ENCODE measurements at regions not wholly inside any gene's neighbourhood (a gene's known extent, or its start where the extent isn't known, plus 50 kb on each side); places are given as distances from the start of the nearest gene placed in this dataset.

GRCh38 chr15:35723120-35723847 is 177.3 kb upstream of the DPH6 start:
- no peak for FAIRE-seq

GRCh38 chr15:35723852-35724251 is 177.9 kb upstream of the DPH6 start:
- no peak for DNase-seq (ENCODE audit: insufficient read length, low spot score)
- peak; percentile 71 for FAIRE-seq

More at GRCh38 chr15:35723120-35723847, 177.3 kb upstream of the DPH6 start:
- no peak for DNase-seq (ENCODE audit: insufficient read length, low spot score)

GRCh38 chr15:35724626-35725025 is 178.7 kb upstream of the DPH6 start:
- no peak for DNase-seq (ENCODE audit: insufficient read length, low spot score)

GRCh38 chr15:35725353-35725752 is 179.4 kb upstream of the DPH6 start:
- FAIRE-seq (peak; percentile 40), DNase-seq (ENCODE audit: insufficient read length, low spot score) (peak; percentile 26)

More at GRCh38 chr15:35724626-35725025, 178.7 kb upstream of the DPH6 start:
- no peak for FAIRE-seq

- FAIRE-seq (no peak), DNase-seq (ENCODE audit: insufficient read length, low spot score) (no peak)
Measured at GRCh38 chr15:35727627-35728026, 181.7 kb upstream of the DPH6 start.

- no peak for FAIRE-seq
- no peak for DNase-seq (ENCODE audit: insufficient read length, low spot score)
Measured at GRCh38 chr15:35728219-35728940, 182.4 kb upstream of the DPH6 start.

- FAIRE-seq (no peak), DNase-seq (ENCODE audit: insufficient read length, low spot score) (no peak)
Measured at GRCh38 chr15:35736150-35736549, 190.2 kb upstream of the DPH6 start.

- FAIRE-seq: no peak
Measured at GRCh38 chr15:35737441-35737840, 191.5 kb upstream of the DPH6 start.

GRCh38 chr15:35738370-35738769 is 192.4 kb upstream of the DPH6 start:
- no peak for DNase-seq (ENCODE audit: insufficient read length, low spot score)

More at GRCh38 chr15:35737441-35737840, 191.5 kb upstream of the DPH6 start:
- DNase-seq (ENCODE audit: insufficient read length, low spot score): peak; percentile 10

GRCh38 chr15:35740761-35741160 is 194.8 kb upstream of the DPH6 start:
- FAIRE-seq (no peak), DNase-seq (ENCODE audit: insufficient read length, low spot score) (no peak)

More at GRCh38 chr15:35738370-35738769, 192.4 kb upstream of the DPH6 start:
- FAIRE-seq: peak; percentile 26

GRCh38 chr15:35741395-35741794 is 195.4 kb upstream of the DPH6 start:
- DNase-seq (ENCODE audit: insufficient read length, low spot score): no peak
- FAIRE-seq: no peak

- DNase-seq (ENCODE audit: insufficient read length, low spot score) (no peak), FAIRE-seq (no peak)
Measured at GRCh38 chr15:35741881-35742280, 195.9 kb upstream of the DPH6 start.

- no peak for DNase-seq (ENCODE audit: insufficient read length, low spot score)
- no peak for FAIRE-seq
Measured at GRCh38 chr15:35743321-35743720, 197.4 kb upstream of the DPH6 start.

- FAIRE-seq: no peak
- DNase-seq (ENCODE audit: insufficient read length, low spot score): no peak
Measured at GRCh38 chr15:35746121-35746520, 200.2 kb upstream of the DPH6 start.

GRCh38 chr15:35748105-35748504 is 202.1 kb upstream of the DPH6 start:
- no peak for FAIRE-seq

GRCh38 chr15:35750051-35750450 is 204.1 kb upstream of the DPH6 start:
- no peak for DNase-seq (ENCODE audit: insufficient read length, low spot score)
- no peak for FAIRE-seq

More at GRCh38 chr15:35748105-35748504, 202.1 kb upstream of the DPH6 start:
- DNase-seq (ENCODE audit: insufficient read length, low spot score): no peak

GRCh38 chr15:35751413-35752133 is 205.6 kb upstream of the DPH6 start:
- DNase-seq (ENCODE audit: insufficient read length, low spot score) (peak; percentile 46), FAIRE-seq (peak; percentile 74)

- DNase-seq (ENCODE audit: insufficient read length, low spot score) (no peak), FAIRE-seq (no peak)
Measured at GRCh38 chr15:35752134-35752466, 206.1 kb upstream of the DPH6 start.

- no peak for DNase-seq (ENCODE audit: insufficient read length, low spot score)
- no peak for FAIRE-seq
Measured at GRCh38 chr15:35753486-35753885, 207.5 kb upstream of the DPH6 start.

GRCh38 chr15:35755237-35755802 is 209.4 kb upstream of the DPH6 start:
- DNase-seq (ENCODE audit: insufficient read length, low spot score) (no peak), FAIRE-seq (no peak)

GRCh38 chr15:35756623-35757022 is 210.7 kb upstream of the DPH6 start:
- FAIRE-seq: no peak
- DNase-seq (ENCODE audit: insufficient read length, low spot score): no peak
